HUES6 (cell line): ENCODE measurements at regions not wholly inside any gene's neighbourhood (a gene's known extent, or its start where the extent isn't known, plus 50 kb on each side); places are given as distances from the start of the nearest gene placed in this dataset.
"Not testable (repeated sequence)": the region's sequence is repeated elsewhere in the genome, so short reads cannot be mapped to it uniquely, and the experiment has no call there.

ENCODE experiments used
- H3K27ac ChIP-seq: 2 replicates; pipeline ENCODE4 v1.7.0; 2013; ENCODE audit warnings: low read depth, mild to moderate bottlenecking, low read length, inconsistent platforms
- H3K27me3 ChIP-seq: 2 replicates; pipeline ENCODE4 v1.6.1; 2013; ENCODE audit warnings: low read length; ENCODE audit not compliant: control insufficient read depth, insufficient read depth
- H3K36me3 ChIP-seq: 2 replicates; pipeline ENCODE4 v1.6.1; 2013; ENCODE audit warnings: low read length; ENCODE audit not compliant: control insufficient read depth, insufficient read depth
- H3K4me1 ChIP-seq: 2 replicates; pipeline ENCODE4 v1.6.1; 2013; ENCODE audit warnings: low read length; ENCODE audit not compliant: control insufficient read depth, insufficient read depth
- H3K4me3 ChIP-seq: 2 replicates; pipeline ENCODE4 v1.5.1; 2013; ENCODE audit warnings: low read depth, low read length
- H3K9ac ChIP-seq: one replicate; pipeline ENCODE4 v1.6.1; 2013; ENCODE audit warnings: mild to moderate bottlenecking, low read length
- H3K9me3 ChIP-seq: 2 replicates; pipeline ENCODE4 v1.6.1; 2013; ENCODE audit warnings: low read depth, low read length; ENCODE audit not compliant: control insufficient read depth, insufficient read depth

GRCh38 chr3:21238661-21239060 lies 512.3 kb downstream of the ZNF385D start:
- Histone ChIP-seq H3K4me3 (no peak overlapping the region), H3K36me3 (no peaks in the 10 kb centered on the region), H3K9ac (no peak overlapping the region), H3K27me3 (no peaks in the 10 kb centered on the region), H3K9me3 (no peaks in the 10 kb centered on the region; the same call in 1 of the 2 replicates), H3K4me1 (no peaks in the 10 kb centered on the region), H3K27ac (no peak overlapping the region)

DNA sequence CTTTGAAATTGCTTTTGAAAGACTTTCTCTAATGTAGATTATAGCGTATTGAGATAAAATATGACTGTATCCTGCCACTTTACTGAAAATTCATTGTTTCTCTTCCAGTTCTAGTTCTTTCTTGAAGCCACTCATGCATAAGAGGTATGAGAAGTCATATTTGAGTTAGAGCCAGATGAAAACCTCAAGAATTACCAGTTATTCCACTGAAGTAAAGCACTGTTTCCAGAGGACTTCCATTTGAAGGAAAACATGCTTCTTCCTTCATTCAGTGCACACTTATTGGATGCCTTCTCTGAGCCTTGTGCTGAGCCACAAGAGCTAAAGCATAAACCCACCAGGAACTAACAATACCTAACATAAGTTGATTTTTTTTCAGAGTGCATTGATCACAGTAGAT lies 513.4 kb downstream of the ZNF385D start:
- Histone ChIP-seq H3K36me3 (no peaks in the 10 kb centered on the region), H3K4me1 (no peaks in the 10 kb centered on the region), H3K27ac (no peak overlapping the region), H3K9me3 (no peaks in the 10 kb centered on the region), H3K27me3 (no peaks in the 10 kb centered on the region), H3K9ac (no peak overlapping the region), H3K4me3 (no peak overlapping the region)

- no peaks in the 10 kb centered on the region for H3K9me3 ChIP-seq
- H3K27me3 ChIP-seq: no peaks in the 10 kb centered on the region
- H3K27ac ChIP-seq: no peak overlapping the region
- H3K36me3 ChIP-seq: no peaks in the 10 kb centered on the region
- no peak overlapping the region for H3K4me3 ChIP-seq
- no peaks in the 10 kb centered on the region for H3K4me1 ChIP-seq
- H3K9ac ChIP-seq: no peak overlapping the region
Observed at GRCh38 chr3:21235491-21235890, 515.5 kb downstream of the ZNF385D start.

GRCh38 chr3:21234933-21235332 lies 516.1 kb downstream of the ZNF385D start:
- Histone ChIP-seq H3K9ac (no peak overlapping the region), H3K4me1 (no peaks in the 10 kb centered on the region), H3K4me3 (no peak overlapping the region), H3K27ac (no peak overlapping the region), H3K9me3 (no peaks in the 10 kb centered on the region), H3K27me3 (no peaks in the 10 kb centered on the region), H3K36me3 (no peaks in the 10 kb centered on the region)

DNA sequence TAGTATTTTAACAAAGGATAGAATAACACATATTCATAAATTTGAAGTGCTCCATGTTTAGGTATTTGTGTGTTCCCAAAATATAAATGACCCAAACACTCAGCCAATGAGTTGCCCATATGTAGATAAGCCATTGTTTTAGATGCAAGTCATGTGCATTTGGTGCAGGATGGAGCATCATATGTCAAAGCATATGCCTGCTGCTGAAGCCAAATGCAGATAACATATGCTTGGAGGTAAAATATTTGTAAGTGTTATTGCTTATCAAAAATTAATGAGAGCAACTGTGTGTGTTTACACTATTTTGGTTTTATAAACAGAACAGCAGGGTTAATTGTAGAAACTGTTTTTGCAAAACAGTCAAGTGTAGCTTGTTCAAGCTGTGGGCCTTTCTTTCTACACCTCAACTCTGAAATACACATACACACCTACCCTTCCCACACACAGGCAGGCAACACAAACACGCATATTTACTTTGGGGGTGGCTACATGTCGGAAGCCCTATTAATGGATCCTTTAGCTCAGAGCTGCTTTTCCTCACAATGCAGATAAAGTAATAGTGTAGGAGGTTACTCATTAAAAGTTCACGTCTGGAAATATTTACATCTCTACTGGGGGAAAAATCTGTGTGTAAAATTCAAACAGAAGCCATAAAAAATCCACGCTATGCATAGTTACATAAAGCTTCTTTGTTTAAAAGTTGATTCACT lies 521.4 kb downstream of the ZNF385D start:
- H3K36me3 ChIP-seq: no peaks in the 10 kb centered on the region
- H3K9me3 ChIP-seq: no peaks in the 10 kb centered on the region
- H3K27me3 ChIP-seq: peaks cover 3% of the 10 kb centered on the region; the same call in 1 of the 2 replicates
- H3K4me1 ChIP-seq: peaks cover 4% of the 10 kb centered on the region; the same call in 1 of the 2 replicates
- H3K4me3 ChIP-seq: no peak overlapping the region
- no peak overlapping the region for H3K27ac ChIP-seq
- H3K9ac ChIP-seq: no peak overlapping the region

DNA sequence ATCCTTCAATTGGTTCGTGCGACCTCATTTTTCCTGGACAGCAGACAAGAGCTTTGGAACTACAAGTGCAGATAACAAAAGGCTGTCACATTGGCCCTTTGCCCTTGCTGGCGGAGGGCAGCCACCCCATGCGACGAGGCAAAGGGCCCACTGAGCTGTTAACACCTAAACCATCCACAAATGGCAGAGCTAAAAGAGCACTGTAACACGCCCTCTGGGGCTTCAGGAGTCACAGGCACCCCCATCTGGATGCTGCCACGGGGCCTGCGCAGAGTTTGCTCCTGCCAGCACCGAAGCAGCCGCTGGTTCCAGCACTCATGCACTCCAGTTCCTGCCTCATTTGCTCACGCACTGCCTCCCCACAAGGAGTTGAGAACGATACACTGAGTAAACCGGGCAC lies 524.9 kb downstream of the ZNF385D start:
- H3K4me1 ChIP-seq: peaks cover 19% of the 10 kb centered on the region
- H3K36me3 ChIP-seq: no peaks in the 10 kb centered on the region
- no peaks in the 10 kb centered on the region for H3K9me3 ChIP-seq
- no peak overlapping the region for H3K9ac ChIP-seq
- no peak overlapping the region for H3K27ac ChIP-seq
- H3K27me3 ChIP-seq: peaks cover 11% of the 10 kb centered on the region; the same call in 1 of the 2 replicates
- no peak overlapping the region for H3K4me3 ChIP-seq

DNA sequence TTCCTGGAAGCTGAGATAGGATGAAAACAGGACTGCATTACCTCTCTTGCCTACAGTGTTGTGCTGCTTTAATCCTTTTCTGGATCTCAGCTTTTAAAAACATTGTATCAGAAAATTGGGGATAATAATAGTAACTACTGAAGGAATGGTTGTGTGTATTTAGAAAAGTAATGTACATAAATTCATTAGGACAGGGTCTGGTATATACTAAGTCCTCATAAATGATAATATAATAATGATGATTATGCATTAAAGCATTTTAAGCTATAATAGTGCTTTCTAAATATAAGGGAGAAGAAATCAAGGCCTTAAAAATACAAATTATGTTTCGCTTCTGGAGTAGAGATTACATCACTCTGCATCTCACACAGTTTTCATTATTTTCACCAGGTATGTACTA lies 530.1 kb downstream of the ZNF385D start:
- Histone ChIP-seq H3K27ac (no peak overlapping the region), H3K9ac (no peak overlapping the region), H3K36me3 (no peaks in the 10 kb centered on the region), H3K9me3 (no peaks in the 10 kb centered on the region), H3K27me3 (peaks cover 11% of the 10 kb centered on the region; the same call in 1 of the 2 replicates), H3K4me3 (no peak overlapping the region), H3K4me1 (peaks cover 19% of the 10 kb centered on the region)

- H3K27me3 ChIP-seq: no peaks in the 10 kb centered on the region
- H3K27ac ChIP-seq: no peak overlapping the region
- H3K4me3 ChIP-seq: no peak overlapping the region
- H3K36me3 ChIP-seq: no peaks in the 10 kb centered on the region
- no peak overlapping the region for H3K9ac ChIP-seq
- H3K9me3 ChIP-seq: peaks cover 16% of the 10 kb centered on the region; the same call in 1 of the 2 replicates
- no peaks in the 10 kb centered on the region for H3K4me1 ChIP-seq
Observed at GRCh38 chr3:21216598-21216997, 534.4 kb downstream of the ZNF385D start.

GRCh38 chr3:21204122-21204521 lies 546.9 kb downstream of the ZNF385D start:
- H3K36me3 ChIP-seq, H3K4me1 ChIP-seq, H3K27me3 ChIP-seq, H3K9ac ChIP-seq, H3K4me3 ChIP-seq, H3K27ac ChIP-seq: not testable (repeated sequence)
- peaks cover 35% of the 10 kb centered on the region for H3K9me3 ChIP-seq

- no peaks in the 10 kb centered on the region for H3K36me3 ChIP-seq
- H3K27ac ChIP-seq: no peak overlapping the region
- no peaks in the 10 kb centered on the region for H3K4me1 ChIP-seq
- no peak overlapping the region for H3K9ac ChIP-seq
- H3K4me3 ChIP-seq: no peak overlapping the region
- no peaks in the 10 kb centered on the region for H3K9me3 ChIP-seq
- no peaks in the 10 kb centered on the region for H3K27me3 ChIP-seq
Observed at GRCh38 chr3:21195203-21195602, 555.8 kb downstream of the ZNF385D start.

DNA sequence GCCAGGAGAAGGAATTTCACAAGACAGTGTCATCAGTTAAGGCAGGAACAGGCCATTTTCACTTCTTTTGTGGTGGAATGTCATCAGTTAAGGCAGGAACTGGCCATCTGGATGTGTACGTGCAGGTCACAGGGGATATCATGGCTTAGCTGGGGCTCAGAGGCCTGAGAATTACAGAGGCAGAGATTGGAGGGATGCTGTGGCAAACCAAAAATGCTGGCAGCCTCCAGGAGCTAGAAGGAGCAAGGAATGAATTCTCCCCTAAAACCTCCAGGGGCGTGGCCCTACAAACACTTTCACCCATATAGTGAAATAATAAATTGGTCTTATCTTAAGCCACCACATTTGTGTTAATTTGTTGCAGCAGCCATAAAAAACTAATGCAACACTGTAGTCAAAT lies 557.0 kb downstream of the ZNF385D start:
- H3K27ac ChIP-seq, H3K27me3 ChIP-seq, H3K36me3 ChIP-seq, H3K4me3 ChIP-seq, H3K9me3 ChIP-seq, H3K4me1 ChIP-seq, H3K9ac ChIP-seq: not testable (repeated sequence)
